HG03558 (cell line): ENCODE measurements at regions not wholly inside any gene's neighbourhood (a gene's known extent, or its start where the extent isn't known, plus 50 kb on each side); places are given as distances from the start of the nearest gene placed in this dataset.
"Not testable (repeated sequence)": the region's sequence is repeated elsewhere in the genome, so short reads cannot be mapped to it uniquely, and the experiment has no call there.

Experiments
- ATAC-seq: cut with Tn5 transposase; IDR thresholded peaks from one replicate; pipeline ENCODE4 v1.9.1; 2021; ENCODE audit warnings: moderate number of reproducible peaks; ENCODE audit not compliant: unreplicated experiment; ENCODE audit errors: extremely low read depth

DNA sequence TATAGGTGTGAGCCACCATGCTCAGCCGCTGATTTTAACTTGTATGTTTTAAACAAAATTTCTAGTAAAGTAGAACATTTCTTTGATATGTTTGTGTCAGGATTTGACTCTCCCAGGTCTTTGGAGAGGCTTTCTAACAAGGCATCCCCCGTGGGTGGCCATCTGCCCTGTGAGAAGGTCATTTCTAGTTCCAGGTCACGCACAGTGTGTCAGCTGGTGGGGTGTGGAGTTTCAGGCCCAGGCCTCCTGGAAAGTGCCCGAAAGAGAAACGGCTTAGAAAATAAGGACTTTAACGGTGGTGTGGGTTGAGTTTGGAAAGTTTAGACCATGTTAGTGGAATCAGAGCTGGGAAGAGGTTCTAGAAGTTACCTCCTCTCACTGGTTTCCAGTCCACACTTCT, 61.0 kb downstream of the SPDYE17 start:
- not testable (repeated sequence) for ATAC-seq

DNA sequence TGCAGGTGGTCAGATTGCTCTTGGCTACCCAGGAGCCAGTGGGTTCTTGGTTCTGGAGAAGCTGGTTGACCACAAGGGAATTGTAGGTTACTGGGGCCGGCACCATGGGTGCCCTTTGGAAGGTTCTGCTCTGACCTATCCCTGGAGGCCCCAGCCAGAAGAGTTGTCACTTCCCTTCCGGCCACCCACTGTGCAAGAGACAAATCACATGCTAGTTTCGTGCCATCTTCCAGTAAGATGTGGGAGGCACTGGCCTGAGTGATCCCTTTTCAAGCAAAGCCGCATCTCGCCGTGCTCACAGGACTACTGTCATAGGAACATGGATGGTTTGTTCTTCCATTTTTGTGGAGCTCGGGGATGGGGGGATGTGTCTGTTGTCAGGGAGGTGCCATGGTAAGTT, 62.3 kb downstream of the SPDYE17 start:
- not testable (repeated sequence) for ATAC-seq

DNA sequence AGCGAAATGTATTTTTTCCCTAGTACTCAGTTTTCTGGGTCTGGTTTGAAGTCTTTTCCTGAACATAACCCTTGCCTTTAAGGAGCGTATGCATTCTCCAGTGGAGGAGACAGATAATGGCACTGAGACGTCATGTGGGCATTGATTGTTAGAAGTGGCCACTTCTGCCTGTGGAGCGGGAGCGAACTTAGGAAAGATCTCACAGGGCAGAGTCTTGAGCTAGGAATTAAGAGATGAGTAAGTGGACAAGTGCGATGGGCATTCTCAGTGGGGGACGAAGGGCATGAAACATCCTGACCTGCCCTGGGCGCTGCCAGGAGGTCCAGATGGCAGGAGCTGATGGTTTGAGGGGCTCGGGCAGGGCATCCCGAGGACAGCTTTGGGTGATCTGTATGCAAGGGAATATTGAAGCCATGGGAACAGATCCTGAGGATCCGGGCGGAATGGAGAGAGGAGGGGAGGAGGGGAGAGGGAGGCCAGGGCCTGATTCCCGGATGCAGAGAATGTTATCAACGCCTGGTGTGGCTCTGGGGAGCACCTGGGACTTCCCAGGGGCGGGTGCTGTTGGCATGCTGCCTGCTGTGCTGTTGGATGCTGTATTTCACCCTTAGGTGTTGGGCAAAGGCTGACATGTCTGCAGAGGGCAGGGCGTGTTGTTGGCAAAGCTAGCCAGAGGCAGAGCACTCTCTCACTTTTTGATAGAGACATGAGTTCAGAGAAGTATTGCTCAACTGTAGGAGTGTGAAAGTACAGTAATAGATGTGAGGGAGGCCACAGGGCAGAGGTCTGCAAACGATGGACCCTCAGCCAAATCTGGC, 66.2 kb downstream of the SPDYE17 start:
- not testable (repeated sequence) for ATAC-seq

DNA sequence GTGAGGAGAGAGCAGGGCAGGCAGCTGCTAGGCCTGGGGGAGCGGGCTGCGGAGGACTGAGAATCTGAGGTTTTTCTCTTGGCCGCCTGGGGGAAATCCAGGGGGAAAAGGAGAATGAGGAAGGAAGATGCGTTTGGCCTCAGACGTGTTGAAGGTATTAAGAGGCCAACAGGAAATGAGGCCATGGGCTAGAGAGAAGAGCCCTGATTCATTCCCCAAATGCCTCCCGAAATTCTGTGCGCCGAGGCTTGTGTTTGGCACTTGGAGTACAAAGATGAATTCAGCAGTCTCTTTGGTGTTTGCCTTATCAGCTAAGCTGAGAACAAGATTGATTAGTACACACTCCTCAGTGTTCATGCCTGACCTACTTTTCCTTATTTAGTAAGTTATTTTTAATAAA, 68.1 kb downstream of the SPDYE17 start:
- ATAC-seq: not testable (repeated sequence)

DNA sequence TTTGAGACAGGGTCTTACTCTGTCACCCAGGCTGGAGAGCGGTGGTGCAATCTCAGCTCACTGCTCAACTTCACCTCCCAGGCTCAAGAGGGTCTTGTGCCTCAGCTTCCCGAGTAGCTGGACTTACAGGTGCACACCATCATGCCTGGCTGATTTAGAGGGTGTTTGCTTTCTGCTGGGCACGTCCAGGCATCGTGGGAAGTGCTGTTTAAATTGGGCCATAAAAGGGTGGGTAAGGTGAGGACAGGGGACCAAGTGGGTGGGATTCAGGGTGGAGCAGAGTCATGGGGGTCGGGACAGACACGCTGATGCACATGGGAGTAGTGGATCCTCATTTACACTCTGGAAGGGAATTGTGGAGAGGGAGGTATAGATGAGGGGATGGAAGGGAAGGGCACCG, 69.1 kb downstream of the SPDYE17 start:
- not testable (repeated sequence) for ATAC-seq

DNA sequence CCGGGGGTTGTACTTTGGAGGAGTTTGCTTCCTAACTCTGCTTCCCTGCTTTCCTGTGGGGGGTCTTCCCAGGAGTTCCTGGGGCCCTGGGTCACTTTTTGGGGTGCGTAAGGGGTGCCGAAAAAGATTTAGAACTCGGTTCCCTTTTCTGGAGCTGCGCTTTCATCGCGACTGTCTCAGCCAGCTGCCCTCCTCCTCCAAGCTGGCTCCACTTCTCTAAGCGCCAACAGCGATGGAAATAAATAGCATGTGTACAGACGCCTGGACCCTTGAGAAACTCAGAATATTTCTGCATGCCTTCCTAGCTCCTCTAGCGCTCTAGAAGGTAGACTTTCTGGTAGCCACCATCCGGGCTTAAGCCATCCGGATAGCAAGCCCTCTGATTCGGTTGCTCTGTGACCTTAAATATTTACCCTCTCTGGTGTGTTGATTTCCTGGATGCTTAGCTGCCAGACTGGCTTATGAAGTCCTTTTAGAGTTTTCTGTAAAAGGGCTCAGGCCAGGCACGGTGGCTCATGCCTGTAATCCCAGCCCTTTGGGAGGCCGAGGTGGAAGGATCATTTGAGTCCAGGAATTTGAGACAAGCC, 71.7 kb downstream of the SPDYE17 start:
- ATAC-seq: not testable (repeated sequence)

DNA sequence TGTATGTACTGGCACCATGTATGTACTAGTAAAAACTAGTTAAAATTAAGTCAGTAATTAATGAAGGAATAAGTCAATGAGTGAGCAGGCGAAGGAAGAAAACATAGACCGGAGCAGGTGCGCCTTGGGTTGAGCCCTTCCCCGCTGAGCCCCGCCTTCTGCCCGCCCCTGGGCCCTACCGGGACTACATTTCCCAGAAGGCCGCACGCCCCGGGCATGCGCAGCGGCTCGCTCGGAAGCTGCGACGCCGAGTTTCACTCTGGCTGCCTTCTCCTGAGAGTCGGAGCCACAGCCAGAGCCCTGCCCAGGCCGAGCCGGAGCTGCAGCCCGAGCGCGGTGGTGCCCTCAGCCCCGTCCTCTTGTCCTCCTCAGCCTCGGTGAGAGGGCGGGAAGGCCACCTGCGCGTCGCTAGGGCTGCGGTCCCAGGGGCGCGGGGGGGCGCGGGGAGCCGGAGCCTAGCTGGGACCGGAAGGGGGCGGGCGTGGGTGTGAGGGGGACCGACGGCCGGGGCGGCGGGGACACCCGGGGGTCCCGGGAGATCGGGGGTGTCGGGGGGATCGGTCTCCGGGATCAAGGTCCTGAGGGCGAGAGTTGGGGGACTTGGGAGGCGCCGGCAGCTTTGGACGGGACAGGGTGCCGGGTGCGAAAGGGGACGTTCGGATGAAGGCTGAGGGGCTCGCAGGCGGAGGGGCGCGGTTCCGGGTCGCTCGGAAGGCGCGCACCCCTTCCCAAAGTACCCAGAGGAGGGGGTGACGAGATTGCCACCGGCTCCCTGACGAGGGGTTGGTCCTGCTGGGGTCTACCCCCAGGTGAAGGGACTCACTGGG, 72.4 kb downstream of the SPDYE17 start:
- ATAC-seq: peak; percentile 94

DNA sequence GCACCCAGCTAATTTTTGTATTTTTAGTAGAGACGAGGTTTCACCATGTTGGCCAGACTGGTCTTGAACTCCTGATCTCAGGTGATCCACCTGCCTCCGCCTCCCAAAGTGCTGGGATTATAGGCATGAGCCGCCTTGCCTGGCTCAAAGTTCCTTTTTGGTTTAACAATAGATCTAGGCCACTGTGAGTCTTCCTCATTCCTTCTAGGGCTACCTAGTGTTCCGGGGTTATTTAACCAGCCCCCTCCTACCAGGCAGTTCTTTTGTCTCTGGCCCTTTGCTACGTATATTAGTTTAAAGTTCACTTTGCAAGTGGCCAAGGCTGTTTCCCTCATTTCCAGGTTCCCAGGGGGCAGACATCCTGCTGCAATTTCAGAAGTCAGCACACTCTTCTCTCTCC, 75.6 kb downstream of the SPDYE17 start:
- ATAC-seq: not testable (repeated sequence)

DNA sequence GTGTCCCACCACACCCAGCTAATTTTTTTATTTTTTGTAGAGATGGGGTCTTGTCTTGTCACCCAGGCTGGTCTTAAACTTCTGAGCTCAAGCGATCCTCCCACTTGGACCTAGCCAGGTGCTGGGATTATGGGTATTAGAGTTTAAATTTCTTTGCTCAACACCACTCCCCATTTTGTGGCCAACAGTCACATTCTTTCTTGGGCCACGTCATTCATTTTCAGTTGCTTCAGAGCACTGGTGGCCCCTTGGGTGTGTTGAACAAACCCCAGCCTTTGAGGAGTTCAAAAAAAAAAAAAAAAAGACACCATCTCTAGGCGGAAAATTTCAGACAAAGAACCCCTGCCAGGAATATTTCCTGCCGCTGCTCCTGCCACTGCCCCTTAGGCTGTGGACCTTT, 77.0 kb downstream of the SPDYE17 start:
- not testable (repeated sequence) for ATAC-seq

DNA sequence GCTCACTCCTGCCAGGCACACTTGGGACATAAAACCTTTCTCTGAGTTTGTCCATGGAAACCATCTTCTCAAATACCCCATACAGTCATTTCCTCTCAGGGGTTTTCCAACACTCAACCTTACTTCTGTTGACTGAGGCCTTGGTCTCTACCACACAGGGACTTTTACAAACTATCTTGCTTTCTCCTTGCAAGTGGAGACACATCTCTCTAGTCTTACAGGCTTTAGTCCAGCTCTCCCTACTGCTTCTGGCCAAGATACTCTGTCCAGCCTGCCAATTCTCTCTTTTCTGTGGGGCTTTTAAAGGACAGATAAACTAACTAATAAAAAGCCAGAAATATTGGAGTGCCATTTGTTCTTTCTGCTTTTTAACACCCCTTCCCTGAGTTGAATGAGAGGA, 87.6 kb downstream of the SPDYE17 start:
- peak; percentile 55 for ATAC-seq

DNA sequence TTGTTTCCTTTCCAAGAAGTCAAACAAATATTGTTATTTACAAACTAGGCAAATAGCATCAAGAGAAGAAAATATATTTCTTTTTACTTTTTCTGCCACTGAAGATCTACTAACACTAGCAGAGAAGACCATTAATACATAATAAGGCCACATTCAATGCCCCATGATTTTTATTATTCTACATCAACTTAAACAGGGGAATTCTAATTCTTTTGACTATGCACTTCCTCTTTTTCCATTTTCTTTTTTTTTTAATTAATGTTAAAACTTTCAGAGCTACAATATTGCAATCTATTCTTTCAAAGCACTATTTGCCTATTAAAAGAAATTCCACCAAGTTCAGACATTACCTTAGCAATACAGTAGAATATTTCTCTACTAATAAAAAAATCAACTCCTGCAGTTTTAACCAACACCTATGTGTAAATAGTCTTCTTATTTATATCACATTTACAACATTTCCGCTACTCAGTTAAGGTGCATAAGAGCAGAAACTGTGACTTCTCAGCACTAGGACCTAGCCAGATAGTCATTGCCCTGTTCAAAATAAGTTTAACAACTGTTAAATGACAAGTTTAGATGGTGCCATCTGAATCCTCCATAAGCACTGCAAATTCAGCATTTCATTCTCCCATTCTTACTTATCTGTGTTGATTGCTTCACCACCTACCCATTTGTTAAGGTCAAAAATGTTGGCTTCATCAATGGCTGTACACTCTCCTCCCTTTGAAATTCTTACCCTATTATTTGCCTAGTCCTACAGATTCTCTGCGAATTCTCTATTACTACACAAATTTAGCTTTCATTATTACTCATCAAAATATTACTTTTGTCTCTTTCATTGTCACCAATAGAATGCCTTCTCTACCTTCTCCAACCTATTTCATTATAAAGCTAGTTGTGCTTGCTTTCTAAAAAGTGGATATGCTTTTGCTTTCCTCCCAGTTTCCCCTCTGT, 90.1 kb downstream of the SPDYE17 start:
- ATAC-seq: not testable (repeated sequence)

DNA sequence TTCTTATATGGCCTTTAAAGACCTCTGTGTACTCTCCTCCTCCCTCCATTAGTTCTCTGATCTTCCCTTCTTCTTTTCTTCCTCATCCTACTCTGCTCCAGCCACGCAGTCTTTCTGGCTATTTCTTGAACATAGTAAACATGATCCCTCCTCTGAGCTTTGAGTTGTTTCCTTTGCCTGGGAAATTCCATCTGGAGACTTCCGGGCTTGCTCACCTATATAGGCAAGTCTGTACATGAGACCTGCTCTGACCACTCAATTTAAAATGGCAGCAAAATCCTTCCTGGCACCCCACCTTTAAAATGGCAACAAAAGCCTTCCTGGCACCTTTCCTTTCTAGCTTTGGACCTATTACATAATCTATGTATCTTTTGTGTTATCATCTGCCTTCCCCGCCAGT, 94.4 kb downstream of the SPDYE17 start:
- not testable (repeated sequence) for ATAC-seq

DNA sequence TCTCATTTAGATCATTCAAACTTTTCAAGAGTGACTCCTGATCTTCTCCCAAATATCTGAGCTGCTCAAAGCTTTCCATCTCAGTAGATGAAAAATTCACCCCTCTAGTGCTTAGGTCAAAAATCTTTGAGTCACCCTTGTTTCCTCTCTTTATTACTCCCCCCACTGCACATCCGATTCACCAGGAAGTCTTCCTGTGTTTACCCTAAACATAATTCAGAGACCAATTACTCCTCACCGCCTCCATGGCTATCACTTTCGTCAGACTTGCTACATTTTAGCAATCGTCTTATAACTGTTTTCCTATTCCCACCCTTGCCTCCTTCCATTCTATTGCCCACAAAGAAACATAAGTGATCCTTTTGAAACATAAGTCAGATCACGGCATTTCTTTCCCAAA, 94.8 kb downstream of the SPDYE17 start:
- ATAC-seq: not testable (repeated sequence)

DNA sequence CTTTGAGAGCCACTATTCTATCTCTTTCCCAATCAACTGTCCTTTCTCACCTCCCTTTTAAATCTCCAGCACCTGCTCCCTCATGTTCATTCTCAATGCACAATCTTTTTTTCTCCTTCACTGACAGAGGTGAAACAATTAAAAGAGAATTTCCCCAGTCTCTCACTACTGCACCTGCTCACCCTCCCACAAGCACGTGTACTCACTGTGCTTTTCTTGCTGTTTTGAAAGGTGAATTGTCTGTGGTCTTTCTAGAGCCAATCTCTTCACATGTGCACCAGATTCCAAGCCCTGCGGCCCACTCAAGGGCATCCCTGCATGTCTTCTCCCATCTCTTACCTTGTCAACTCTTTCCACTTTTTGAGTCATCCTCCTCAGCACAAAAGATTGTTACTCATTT, 95.8 kb downstream of the SPDYE17 start:
- not testable (repeated sequence) for ATAC-seq

DNA sequence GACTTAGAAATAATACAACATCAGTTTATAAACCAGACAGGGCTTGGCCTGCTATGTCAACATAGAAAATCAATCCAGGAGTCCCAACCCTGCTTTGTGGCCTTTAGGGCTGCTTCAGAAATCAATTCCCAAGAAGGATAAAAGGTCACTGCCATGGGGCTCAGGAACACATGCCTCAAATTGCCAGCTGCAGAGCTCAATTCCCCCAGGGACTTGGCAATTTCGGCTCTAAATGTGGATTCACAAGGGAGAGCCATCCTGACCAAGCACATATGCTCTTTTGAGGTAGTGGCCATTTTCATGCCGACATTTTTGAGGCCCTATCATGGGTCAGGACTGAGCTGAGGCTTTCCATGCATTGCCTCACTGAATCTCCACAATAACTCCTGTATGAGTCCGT, 97.5 kb downstream of the SPDYE17 start:
- not testable (repeated sequence) for ATAC-seq

DNA sequence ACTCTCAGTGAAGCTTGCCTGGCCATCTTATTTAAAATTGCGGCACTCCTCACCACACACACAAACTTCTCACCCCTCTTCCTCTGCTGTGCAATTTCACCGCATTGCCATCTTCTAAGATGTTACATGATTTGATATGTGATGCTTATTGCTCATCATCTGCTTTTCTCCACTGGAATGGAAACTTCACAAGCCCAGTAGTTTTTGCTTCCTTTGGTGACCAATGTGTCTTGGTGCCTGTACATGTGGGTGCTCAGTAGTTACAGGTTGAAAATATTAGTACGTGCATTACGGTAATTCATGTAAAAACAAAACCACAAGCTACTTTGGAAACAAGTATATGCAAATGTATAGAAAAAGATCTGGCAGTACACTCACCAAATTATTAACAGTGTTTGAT, 99.2 kb downstream of the SPDYE17 start:
- ATAC-seq: peak; percentile 70

DNA sequence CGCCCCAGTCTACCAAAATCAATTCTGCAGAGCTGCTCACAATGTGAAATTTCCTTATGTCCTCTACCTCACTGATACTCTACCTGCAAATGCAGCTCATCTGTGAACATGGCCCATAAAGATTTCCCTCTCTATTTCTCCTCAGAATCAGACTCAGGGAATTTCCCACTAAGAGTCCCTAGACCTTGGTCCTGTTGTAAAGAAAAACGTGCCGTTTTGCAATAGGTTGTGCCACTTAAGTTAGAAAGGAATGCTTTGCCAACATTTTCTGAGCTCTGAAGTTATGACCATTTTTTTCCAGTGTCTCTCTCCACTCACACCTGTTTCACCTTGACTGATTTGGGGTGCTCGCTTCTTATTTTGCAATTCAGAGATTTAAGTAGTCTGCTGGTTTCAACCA, 100.7 kb downstream of the SPDYE17 start:
- not testable (repeated sequence) for ATAC-seq

DNA sequence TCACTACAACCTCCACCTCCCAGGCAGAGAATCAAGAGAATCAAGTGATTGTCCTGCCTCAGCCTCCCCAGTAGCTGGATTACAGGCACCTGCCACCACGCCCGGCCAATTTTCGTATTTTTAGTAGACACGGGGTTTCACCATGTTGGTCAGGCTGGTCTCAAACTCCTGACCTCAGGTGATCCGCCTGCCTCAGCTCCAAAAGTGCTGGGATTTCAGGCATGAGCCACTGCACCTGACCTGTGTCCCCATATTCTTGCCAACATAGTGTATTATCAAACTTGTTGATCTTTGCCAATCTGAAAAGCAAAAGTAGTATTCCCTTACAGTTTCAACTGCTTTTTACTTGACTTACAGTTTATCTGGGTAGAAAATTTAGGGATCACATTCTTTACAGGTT, 101.7 kb downstream of the SPDYE17 start:
- not testable (repeated sequence) for ATAC-seq

DNA sequence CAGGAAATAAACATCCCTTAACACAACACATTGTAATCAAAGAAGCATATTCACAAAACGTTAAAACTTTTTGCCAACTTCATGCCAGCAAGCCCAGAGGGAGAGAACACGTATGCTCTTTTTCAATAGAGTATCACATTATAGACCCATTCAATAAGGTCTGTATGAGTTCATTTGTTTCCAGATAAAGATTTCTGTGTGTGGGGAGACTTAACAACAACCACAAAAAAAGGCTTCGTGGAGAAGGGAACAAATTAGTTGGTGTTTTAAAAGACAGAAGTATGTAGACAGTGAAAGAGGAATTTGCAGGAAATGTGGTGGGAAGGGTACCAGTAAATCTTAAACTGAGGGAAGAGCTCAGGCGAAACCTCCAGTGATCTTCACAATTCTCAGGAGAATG, 103.4 kb downstream of the SPDYE17 start:
- not testable (repeated sequence) for ATAC-seq
